Colon (tissue), 2 donors: ENCODE measurements at regions not wholly inside any gene's neighbourhood (a gene's known extent, or its start where the extent isn't known, plus 50 kb on each side); places are given as distances from the start of the nearest gene placed in this dataset.
"Not testable (repeated sequence)": the region's sequence is repeated elsewhere in the genome, so short reads cannot be mapped to it uniquely, and the experiment has no call there.

Experiments used
- FAIRE-seq: peaks from 2 replicates; lab custom pipeline; 2012; peaks lifted over from hg19 to GRCh38; lab: Jason Lieb, UNC
- donor health status: control.
- donor health status: control.

GRCh38 chr13:34167347-34167746 is 349.4 kb downstream of the RFC3 start:
- no peak for FAIRE-seq

GRCh38 chr13:34172048-34172447 is 354.1 kb downstream of the RFC3 start:
- no peak for FAIRE-seq

- no peak for FAIRE-seq
These were observed 356.8 kb downstream of the RFC3 start for GRCh38 chr13:34174671-34175145.

GRCh38 chr13:34175551-34175950 is 357.6 kb downstream of the RFC3 start:
- no peak for FAIRE-seq

GRCh38 chr13:34176633-34177032 is 358.7 kb downstream of the RFC3 start:
- FAIRE-seq: no peak

- no peak for FAIRE-seq
These were observed 361.5 kb downstream of the RFC3 start for GRCh38 chr13:34179481-34179880.

GRCh38 chr13:34179927-34180326 is 362.0 kb downstream of the RFC3 start:
- FAIRE-seq: no peak

GRCh38 chr13:34181256-34181655 is 363.3 kb downstream of the RFC3 start:
- FAIRE-seq: not testable (repeated sequence)

GRCh38 chr13:34189946-34190345 is 372.0 kb downstream of the RFC3 start:
- FAIRE-seq: no peak

GRCh38 chr13:34201050-34201913 is 383.3 kb downstream of the RFC3 start:
- peak; percentile 45 for FAIRE-seq

GRCh38 chr13:34207334-34207733 is 389.4 kb downstream of the RFC3 start:
- no peak for FAIRE-seq

- FAIRE-seq: no peak
These were observed 389.9 kb downstream of the RFC3 start for GRCh38 chr13:34207872-34208271.

GRCh38 chr13:34208336-34208735 is 390.4 kb downstream of the RFC3 start:
- no peak for FAIRE-seq

- FAIRE-seq: no peak
These were observed 392.4 kb downstream of the RFC3 start for GRCh38 chr13:34210341-34210740.

GRCh38 chr13:34214686-34215085 is 396.7 kb downstream of the RFC3 start:
- FAIRE-seq: no peak

- no peak for FAIRE-seq
These were observed 398.3 kb downstream of the RFC3 start for GRCh38 chr13:34216256-34216655.

GRCh38 chr13:34217343-34218025 is 399.5 kb downstream of the RFC3 start:
- no peak for FAIRE-seq

- FAIRE-seq: no peak
These were observed 406.0 kb downstream of the RFC3 start for GRCh38 chr13:34223984-34224383.

GRCh38 chr13:34224877-34225276 is 406.9 kb downstream of the RFC3 start:
- FAIRE-seq: no peak

- no peak for FAIRE-seq
These were observed 412.3 kb downstream of the RFC3 start for GRCh38 chr13:34230271-34230670.

GRCh38 chr13:34241332-34241731 is 423.4 kb downstream of the RFC3 start:
- FAIRE-seq: no peak

- FAIRE-seq: no peak
These were observed 425.5 kb downstream of the RFC3 start for GRCh38 chr13:34243403-34243802.

GRCh38 chr13:34246511-34246910 is 428.6 kb downstream of the RFC3 start:
- FAIRE-seq: no peak
